ENCODE measurements at regions not wholly inside any gene's neighbourhood (a gene's known extent, or its start where the extent isn't known, plus 50 kb on each side); places are given as distances from the start of the nearest gene placed in this dataset.

DNA sequence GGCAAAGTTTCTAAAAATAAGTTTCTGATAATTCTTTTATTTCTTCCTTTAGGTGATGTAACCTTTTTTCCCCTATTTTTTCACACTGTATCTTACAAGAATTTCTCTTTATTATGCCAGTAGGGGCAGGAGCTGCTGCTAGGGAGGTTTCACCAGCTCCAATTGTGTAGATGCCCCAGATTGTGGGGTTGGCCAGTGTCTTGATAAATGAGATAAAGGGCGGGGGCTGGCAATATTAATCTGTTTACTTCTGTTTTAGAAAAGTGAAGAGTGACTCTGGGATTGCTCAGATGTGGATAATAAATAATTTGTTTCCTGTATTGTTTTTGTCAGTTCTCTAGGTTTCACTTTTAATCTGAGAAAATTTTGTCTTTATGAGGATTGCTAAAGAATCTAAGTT lies 190.4 kb downstream of the MC4R start:
- TF ChIP-seq EZH2phosphoT487 (IDR thresholded peaks at IDR 0.05; ENCODE audit: low read depth) = no peak
- TF ChIP-seq, protein P1, sequence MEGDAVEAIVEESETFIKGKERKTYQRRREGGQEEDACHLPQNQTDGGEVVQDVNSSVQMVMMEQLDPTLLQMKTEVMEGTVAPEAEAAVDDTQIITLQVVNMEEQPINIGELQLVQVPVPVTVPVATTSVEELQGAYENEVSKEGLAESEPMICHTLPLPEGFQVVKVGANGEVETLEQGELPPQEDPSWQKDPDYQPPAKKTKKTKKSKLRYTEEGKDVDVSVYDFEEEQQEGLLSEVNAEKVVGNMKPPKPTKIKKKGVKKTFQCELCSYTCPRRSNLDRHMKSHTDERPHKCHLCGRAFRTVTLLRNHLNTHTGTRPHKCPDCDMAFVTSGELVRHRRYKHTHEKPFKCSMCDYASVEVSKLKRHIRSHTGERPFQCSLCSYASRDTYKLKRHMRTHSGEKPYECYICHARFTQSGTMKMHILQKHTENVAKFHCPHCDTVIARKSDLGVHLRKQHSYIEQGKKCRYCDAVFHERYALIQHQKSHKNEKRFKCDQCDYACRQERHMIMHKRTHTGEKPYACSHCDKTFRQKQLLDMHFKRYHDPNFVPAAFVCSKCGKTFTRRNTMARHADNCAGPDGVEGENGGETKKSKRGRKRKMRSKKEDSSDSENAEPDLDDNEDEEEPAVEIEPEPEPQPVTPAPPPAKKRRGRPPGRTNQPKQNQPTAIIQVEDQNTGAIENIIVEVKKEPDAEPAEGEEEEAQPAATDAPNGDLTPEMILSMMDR (IDR thresholded peaks at IDR 0.05; ENCODE audit: low read depth, low read length) = no peak

All from OCI-LY3 (cell line).